ENCODE measurements at regions not wholly inside any gene's neighbourhood (a gene's known extent, or its start where the extent isn't known, plus 50 kb on each side); places are given as distances from the start of the nearest gene placed in this dataset.

DNA sequence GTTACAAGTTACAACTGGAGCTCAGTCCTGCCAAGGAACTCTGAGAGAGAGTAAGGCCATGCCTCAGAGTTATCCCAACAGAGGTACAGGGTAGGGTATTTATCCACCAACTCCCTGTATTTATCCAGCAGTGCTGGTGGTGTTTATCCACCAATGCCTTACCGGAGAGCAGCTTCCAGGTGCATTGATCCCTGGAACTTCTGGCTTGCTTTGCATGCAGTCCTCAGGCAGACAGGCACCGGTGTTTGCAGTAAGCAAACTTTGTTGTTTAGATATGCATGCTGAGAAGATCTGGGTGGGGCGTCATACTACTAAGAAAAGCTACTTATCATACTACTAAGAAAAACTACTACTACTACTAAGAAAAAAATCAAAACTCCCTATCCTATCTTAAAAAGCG lies 92.4 kb downstream of the CYP26A1 start:
- Histone ChIP-seq H3K9me3 (peaks cover 0 to 8% (median under 1%) of the 10 kb centered on the region in 4 donors), H3K4me3 (no peak overlapping the region), H3K36me3 (no peaks in the 10 kb centered on the region), H3K4me1 (no peaks in the 10 kb centered on the region), H3K27me3 (no peaks in the 10 kb centered on the region), H3K27ac (no peak overlapping the region)
- 76 to 84% methylated on average over 4 of the region's 4 CpGs for WGBS, 2 donors
- no peak for TF ChIP-seq EP300 (IDR thresholded peaks at IDR 0.05)
- TF ChIP-seq, protein P1, sequence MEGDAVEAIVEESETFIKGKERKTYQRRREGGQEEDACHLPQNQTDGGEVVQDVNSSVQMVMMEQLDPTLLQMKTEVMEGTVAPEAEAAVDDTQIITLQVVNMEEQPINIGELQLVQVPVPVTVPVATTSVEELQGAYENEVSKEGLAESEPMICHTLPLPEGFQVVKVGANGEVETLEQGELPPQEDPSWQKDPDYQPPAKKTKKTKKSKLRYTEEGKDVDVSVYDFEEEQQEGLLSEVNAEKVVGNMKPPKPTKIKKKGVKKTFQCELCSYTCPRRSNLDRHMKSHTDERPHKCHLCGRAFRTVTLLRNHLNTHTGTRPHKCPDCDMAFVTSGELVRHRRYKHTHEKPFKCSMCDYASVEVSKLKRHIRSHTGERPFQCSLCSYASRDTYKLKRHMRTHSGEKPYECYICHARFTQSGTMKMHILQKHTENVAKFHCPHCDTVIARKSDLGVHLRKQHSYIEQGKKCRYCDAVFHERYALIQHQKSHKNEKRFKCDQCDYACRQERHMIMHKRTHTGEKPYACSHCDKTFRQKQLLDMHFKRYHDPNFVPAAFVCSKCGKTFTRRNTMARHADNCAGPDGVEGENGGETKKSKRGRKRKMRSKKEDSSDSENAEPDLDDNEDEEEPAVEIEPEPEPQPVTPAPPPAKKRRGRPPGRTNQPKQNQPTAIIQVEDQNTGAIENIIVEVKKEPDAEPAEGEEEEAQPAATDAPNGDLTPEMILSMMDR (IDR thresholded peaks at IDR 0.05), result no peak
- TF ChIP-seq POLR2A (IDR thresholded peaks at IDR 0.05), result no peak
- DNase-seq (ENCODE audit: low spot score in 2 of 2), result no peak

DNA sequence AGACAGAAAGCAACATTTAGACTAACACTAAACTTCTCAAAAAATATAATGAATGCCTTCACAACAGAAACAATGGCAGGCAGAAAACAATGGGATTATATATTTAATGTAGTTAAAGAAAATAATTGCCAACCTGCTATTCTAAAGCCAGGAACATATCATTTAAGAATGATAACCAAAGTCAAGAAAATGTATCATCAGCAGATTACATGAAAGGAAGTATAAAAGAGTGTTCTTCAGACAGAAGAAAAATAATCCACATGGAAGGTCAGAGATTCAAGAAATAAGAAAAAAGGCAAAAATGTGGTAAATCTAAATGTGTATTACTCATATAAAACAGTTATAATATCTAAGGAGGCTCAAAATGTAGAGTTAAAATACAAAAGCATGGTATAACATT lies 98.1 kb downstream of the CYP26A1 start:
- Histone ChIP-seq H3K27me3 (no peaks in the 10 kb centered on the region), H3K4me1 (no peaks in the 10 kb centered on the region), H3K36me3 (no peaks in the 10 kb centered on the region), H3K27ac (no peak overlapping the region), H3K4me3 (no peak overlapping the region), H3K9me3 (peaks cover 0 to 11% (median 2%) of the 10 kb centered on the region in 4 donors)
- TF ChIP-seq, protein P1 (IDR thresholded peaks at IDR 0.05), result no peak
- no peak for TF ChIP-seq EP300 (IDR thresholded peaks at IDR 0.05)
- no peak for TF ChIP-seq POLR2A (IDR thresholded peaks at IDR 0.05)
- DNase-seq (ENCODE audit: low spot score in 2 of 2), result no peak

DNA sequence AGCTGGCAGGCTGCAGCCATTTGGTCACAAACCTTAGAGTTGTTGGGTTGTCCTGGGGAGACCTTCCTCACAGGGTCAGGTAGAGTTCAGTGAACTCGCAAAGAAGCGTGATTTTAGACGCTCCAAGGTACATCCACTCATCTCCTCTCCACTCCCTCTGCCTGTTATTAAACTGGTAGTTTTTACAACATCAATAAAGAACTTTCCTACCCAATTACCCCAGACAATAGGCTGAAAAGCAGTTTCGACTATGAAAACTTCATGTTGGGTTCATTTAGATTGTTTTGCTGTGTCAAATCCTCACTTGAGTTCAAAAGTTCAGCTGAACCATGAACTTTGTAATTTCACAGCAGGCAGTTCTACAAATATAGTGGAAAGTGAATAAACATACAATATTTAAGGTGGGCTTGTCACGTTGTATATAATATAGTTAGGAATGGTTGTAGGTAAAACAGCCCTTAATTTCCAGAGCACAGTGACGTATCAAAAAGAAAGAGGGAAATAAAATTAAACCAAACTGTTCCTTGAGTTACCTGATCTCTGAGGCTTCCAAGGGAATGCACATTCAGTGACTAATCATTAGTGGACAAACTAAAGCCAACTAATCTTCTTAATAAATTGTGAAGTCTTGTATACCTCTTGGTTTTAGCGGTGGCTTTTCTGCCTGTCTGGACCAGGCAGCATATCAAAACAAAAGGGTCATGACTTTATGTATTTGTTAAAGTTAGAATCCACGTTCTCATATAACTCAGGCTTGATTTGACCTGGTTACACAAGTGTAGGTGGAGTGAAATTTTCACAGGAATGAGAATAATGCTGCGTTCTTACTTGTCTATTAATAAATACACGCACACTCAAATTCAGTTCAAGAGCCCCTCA lies 100.5 kb downstream of the CYP26A1 start:
- DNase-seq (ENCODE audit: low spot score in 2 of 2), result no peak
- Histone ChIP-seq H3K27me3 (no peaks in the 10 kb centered on the region), H3K36me3 (no peaks in the 10 kb centered on the region), H3K27ac (no peak overlapping the region), H3K9me3 (peaks cover 0 to 11% (median 2%) of the 10 kb centered on the region in 4 donors), H3K4me1 (no peaks in the 10 kb centered on the region), H3K4me3 (no peak overlapping the region)
- 56 to 60% methylated on average over 10 of the region's 10 CpGs for WGBS, 2 donors
- TF ChIP-seq POLR2A (IDR thresholded peaks at IDR 0.05) (no peak), EP300 (IDR thresholded peaks at IDR 0.05) (no peak)
- TF ChIP-seq, protein P1 (IDR thresholded peaks at IDR 0.05), result no peak

DNA sequence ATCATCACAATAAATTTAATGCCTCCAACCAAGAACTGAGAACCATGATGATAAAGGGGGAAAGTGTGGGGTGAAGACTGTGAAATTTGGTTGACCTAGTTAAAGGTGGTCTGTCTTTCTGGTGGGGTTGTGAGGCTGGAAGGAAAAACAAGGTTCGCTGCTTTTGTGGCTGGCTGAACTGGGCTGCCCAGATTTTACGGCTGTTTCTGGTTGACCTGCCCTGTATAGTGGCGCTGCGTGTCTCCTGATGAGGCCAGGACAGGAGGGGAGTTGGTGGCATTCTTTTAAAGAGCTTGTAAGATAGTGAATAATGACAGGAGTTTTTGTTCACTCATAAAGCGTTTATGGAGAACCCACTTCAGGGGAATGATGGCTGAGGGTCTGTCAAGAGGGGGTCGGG lies 101.8 kb downstream of the CYP26A1 start:
- Histone ChIP-seq H3K4me3 (no peak overlapping the region), H3K27ac (no peak overlapping the region), H3K36me3 (no peaks in the 10 kb centered on the region), H3K9me3 (peaks cover 0 to 10% (median 2%) of the 10 kb centered on the region in 4 donors), H3K27me3 (no peaks in the 10 kb centered on the region), H3K4me1 (no peaks in the 10 kb centered on the region)
- no peak for TF ChIP-seq EP300 (IDR thresholded peaks at IDR 0.05)
- no peak for TF ChIP-seq POLR2A (IDR thresholded peaks at IDR 0.05)
- TF ChIP-seq, protein P1 (IDR thresholded peaks at IDR 0.05), result no peak
- 59 to 61% methylated on average over 6 of the region's 6 CpGs for WGBS, 2 donors
- no peak for DNase-seq (ENCODE audit: low spot score in 2 of 2)

DNA sequence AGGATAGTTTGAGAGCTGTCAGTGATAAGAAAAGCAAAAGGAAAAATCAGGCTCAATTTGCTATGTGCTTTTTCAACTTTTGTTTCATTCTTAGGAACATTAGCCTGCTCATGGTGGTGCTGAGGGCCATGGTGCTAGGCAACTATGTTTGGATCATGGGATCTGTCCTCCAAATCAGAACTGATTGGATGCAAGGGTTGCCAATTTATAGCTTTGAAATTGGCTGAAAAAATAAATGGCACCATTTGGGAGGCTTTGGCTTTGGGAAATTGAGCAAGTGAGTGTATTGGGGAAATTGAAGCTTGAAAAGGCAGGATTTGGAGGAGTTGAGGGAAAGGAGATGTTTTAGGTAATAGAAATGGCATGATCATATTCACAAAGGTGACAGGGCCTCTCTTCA lies 103.8 kb downstream of the CYP26A1 start:
- Histone ChIP-seq H3K36me3 (no peaks in the 10 kb centered on the region), H3K4me3 (no peak overlapping the region), H3K27me3 (no peaks in the 10 kb centered on the region), H3K27ac (no peak overlapping the region), H3K4me1 (no peaks in the 10 kb centered on the region), H3K9me3 (no peaks in the 10 kb centered on the region)
- no peak for DNase-seq (ENCODE audit: low spot score in 2 of 2)
- TF ChIP-seq, protein P1 (IDR thresholded peaks at IDR 0.05), result no peak
- no peak for TF ChIP-seq POLR2A (IDR thresholded peaks at IDR 0.05)
- no peak for TF ChIP-seq EP300 (IDR thresholded peaks at IDR 0.05)

All from tibial nerve (tissue), 4 donors.